RKO (cell line): ENCODE measurements at regions not wholly inside any gene's neighbourhood (a gene's known extent, or its start where the extent isn't known, plus 50 kb on each side); places are given as distances from the start of the nearest gene placed in this dataset.

Experiments used
- DNase-seq: peaks from one replicate; pipeline ENCODE4 v3.0.0-alpha.2; 2016; ENCODE audit warnings: low spot score

DNA sequence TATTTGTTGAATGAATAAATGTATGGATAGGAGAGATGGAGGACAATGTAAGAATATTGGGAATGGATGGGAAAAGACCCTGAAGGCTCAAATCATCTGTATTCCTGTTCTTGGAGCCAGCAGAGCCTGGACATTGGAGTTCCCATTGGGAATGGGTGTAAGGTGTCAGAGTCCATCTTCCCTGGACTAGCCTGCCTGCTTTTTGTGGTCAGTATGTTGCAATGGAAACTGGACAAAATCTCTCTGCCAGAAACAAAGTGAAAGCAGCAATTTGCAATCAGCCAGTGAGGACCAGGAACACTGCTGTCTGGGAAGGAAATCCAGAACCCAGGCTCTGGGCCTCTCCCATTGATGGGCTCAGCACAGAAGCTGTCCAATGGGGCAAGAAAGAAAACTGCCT, 83.5 kb upstream of the SKOR2 start:
- no peak for DNase-seq

DNA sequence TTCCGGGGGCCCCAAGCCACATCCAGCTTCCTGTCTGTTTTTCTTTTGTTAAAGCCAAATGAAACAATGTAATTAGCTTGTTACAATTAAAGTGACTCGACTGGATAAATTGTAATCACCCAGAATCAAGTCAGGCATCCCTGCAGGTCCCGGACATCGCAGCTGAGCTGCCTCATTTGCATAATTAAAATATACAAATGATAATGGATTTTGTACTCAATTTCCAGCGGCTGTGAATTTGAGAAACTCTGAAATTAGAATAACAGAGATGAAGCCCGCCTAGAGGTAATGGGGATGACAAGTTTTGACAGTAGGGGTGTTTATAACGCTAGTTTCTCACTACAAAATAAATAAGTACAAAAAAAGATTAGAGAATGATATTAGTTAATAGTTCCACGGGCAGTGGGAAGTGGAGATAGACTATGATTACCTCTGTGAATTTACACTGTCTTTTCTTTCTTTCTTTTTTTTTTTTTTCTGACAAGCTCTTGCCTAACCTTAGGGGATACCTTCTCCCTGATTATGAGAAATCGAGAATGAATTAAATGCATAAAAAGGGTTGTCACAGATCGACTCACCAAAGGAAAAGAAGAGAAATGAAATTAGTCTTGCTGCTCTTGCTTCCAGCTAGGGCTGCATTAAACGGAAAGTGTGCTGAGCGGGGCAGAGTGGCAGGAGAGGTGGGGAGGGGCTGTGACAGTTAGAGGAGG, 82.6 kb upstream of the SKOR2 start:
- no peak for DNase-seq

DNA sequence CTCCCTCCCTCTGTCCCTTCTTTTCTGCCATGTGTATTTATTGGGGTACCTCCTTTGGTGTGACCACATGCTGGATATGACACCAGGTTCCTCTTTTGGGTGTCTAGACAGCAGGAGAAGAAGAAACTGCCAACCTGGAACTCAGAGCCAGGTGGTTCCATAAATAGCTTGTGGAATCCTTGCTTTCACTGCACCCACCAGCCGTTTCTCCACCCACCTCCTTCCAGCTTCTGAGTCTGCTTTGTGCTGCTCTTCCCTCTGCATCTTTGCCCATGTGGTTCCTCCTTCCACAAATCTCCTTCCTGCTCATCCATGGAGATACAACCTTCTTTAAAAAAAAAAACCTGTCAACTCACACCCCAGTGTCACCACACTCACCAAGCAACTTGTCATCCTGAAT, 80.2 kb upstream of the SKOR2 start:
- DNase-seq: no peak

DNA sequence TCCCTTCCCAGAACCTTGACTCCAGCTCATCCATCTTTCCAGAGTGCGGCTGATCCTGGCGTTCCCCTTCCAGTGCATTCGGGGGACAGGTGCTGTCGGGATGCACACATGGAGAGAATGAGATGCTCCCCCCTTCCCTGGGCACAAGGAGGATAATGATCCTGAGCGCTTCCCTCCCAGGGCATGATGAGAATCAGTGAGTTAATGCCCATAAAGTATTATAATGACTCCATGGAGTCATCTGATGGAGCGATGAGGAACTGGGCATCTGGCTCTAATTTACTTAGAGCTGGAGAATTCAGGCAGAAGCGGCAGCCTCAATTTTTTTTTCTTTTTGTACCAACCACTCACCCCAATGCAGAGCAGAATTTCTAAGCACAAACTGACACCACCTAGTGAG, 79.6 kb upstream of the SKOR2 start:
- no peak for DNase-seq

DNA sequence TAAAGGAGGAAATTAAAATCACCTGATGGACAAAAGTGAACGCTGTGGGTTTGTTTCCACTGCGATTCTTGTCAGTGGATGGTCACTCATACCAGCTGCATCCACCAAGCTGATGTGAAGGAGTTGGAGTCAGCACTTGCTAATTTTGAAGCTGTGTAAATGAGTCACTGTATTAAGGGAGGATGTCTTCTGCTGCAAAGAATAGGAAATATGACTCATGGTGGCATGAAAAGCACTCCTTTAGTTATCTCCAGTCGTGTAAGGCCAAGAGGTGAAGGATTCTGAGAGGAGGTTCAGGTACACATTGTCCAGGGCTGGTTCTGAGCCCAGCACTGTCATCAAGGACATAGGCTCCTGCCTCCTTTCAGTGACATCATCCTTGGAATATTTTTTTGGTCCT, 71.7 kb upstream of the SKOR2 start:
- DNase-seq: peak; percentile 76

DNA sequence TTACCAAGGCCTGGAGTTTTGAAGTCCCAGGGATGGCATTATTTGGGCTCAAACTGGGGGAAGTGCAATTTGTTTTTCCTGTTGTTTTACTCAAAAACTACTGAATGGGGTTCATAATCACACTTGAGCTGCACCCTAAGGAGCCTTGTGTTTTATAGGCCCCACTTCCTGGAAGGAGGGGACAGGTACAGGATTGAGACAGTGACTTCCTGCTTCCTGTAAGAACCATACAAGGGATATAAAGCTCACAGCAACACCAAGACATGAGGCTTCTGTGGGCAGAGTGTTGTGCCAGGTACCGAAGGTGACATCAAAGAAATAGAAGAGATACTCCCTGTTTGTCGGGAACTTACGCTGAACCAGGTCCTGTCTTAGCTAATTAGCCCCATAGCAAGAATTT, 70.4 kb upstream of the SKOR2 start:
- no peak for DNase-seq

DNA sequence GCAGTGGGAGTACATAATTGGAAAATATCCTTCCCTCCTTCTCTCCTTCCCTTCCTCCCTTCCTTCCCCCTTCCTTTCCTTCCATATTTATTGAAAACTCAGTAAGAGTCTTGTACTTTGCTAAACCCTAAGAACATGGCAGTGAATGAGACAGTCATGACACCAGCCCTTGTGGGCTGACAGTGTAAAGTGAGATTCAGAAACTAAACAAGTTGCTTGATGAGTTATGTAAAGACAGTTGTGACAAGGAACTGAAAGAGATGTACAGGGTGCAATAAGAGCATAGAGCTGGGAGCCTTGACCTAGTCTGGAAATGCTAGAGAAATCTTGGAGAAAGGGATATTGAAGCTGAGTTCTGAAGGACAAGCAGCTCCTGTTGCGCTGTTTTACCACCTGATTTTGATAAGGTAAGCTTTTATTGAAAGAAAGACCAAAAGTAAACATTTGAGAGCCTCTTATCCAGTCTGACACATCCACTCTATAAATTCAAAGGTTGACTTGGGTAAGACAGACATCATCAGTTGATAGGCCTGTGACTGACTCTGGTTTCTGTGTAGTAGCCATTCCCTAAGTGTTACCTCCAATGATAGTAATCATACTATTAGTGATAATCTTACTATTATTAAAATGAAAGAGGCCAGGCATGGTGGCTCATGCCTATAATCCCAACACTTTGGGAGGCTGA, 66.5 kb upstream of the SKOR2 start:
- DNase-seq: no peak

DNA sequence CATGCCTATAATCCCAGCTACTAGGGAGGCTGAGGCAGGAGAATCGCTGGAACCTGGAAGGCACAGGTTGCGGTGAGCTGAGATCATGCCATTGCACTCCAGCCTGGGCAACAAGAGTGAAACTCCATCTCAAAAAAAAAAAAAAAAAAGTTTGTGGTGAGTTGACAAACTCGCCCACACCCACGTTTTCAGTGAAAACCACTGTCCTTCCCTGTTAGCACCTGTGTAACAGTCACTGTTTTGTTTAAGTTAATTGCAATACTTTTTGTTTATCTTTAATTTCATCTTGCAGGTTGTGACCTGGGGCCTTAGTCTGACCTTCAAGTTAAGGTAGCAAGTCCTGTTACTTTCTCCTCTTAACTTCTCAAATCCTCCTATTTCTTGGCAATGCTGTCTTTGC, 65.5 kb upstream of the SKOR2 start:
- DNase-seq: no peak

DNA sequence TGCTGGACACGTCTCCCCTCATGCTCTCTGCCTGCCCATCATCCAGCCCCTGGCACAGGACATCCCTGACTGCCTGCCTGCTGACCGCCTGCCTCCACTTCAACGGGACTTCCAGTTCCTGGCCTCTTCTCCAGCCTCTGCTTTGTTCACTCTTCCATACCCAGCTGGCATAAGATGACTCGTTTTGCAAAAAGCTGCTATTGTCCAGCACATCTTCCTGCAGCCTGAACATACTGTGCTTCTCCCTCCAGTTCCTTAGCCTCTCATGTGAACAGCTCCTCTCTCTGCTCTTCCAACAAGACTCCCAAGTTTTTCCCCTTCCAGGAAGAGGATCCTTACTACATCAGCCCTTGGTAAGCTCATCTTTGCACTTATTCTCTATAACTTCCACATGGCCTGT, 62.4 kb upstream of the SKOR2 start:
- DNase-seq: no peak

DNA sequence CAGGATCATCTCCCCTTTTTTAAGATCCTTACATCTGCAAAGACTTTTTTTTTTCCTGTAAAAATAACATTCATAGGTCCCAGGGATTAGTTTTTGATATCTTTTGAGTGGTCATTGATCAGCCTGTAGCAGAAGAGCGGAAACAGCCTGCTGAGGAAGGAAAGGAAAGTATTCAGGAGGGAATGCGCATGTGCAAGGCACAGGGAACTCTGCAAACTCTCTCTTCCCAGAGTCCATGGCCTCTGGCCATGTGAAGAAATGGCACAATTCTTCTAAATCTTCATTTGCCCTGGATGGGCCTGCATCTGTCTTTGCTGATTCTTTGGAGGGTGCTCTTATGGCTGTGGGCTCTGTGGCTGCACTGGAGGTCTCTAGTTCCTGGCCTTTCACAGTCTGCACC, 60.1 kb upstream of the SKOR2 start:
- no peak for DNase-seq
